Ectodermal cell (in vitro differentiated cells): ENCODE measurements at regions not wholly inside any gene's neighbourhood (a gene's known extent, or its start where the extent isn't known, plus 50 kb on each side); places are given as distances from the start of the nearest gene placed in this dataset.
"Not testable (repeated sequence)": the region's sequence is repeated elsewhere in the genome, so short reads cannot be mapped to it uniquely, and the experiment has no call there.

Experiments used
- H3K27ac ChIP-seq: 2 replicates; pipeline ENCODE4 v1.7.0; 2013; ENCODE audit warnings: mild to moderate bottlenecking, low read depth, low read length; ENCODE audit not compliant: insufficient read depth, poor library complexity, severe bottlenecking
- H3K27me3 ChIP-seq: 2 replicates; pipeline ENCODE4 v1.7.0; 2013; ENCODE audit warnings: mild to moderate bottlenecking, low read length; ENCODE audit not compliant: insufficient read depth, control insufficient read depth, poor library complexity, severe bottlenecking
- H3K36me3 ChIP-seq: one replicate; pipeline ENCODE4 v1.7.0; 2013; ENCODE audit warnings: low read length; ENCODE audit not compliant: control insufficient read depth, insufficient read depth
- H3K4me1 ChIP-seq: one replicate; pipeline ENCODE4 v1.7.0; 2013; ENCODE audit warnings: low read length; ENCODE audit not compliant: control insufficient read depth, insufficient read depth
- H3K4me3 ChIP-seq: 2 replicates; pipeline ENCODE4 v1.7.0; 2013; ENCODE audit warnings: low read depth, low read length, control low read depth; ENCODE audit not compliant: insufficient read depth
- H3K9me3 ChIP-seq: 2 replicates; pipeline ENCODE4 v1.7.0; 2013; ENCODE audit warnings: mild to moderate bottlenecking, low read length, moderate library complexity; ENCODE audit not compliant: control insufficient read depth
- WGBS, 2 experiments: methylation state at CpG; one replicate each; pipeline ENCODE4 v1.1.7; 2013; ENCODE audit warnings: missing lambda C conversion rate in 2 of 2; 5-methylcytosine and 5-hydroxymethylcytosine counted together

- H3K27ac ChIP-seq, H3K36me3 ChIP-seq, H3K9me3 ChIP-seq, H3K27me3 ChIP-seq, H3K4me1 ChIP-seq, H3K4me3 ChIP-seq: not testable (repeated sequence)
- 62 to 96% methylated on average over 2 of the region's 4 CpGs for WGBS, 2 experiments
Observed at GRCh38 chr2:90097617-90098016, 1406.1 kb downstream of the RPIA start.

GRCh38 chr2:90105142-90105541 is 1413.7 kb downstream of the RPIA start:
- H3K4me3 ChIP-seq, H3K27me3 ChIP-seq, H3K4me1 ChIP-seq, H3K36me3 ChIP-seq, H3K9me3 ChIP-seq, H3K27ac ChIP-seq: not testable (repeated sequence)
- WGBS, 2 experiments: 3 to 7% methylated on average over 2 of the region's 4 CpGs

- H3K4me1 ChIP-seq, H3K36me3 ChIP-seq, H3K27ac ChIP-seq, H3K9me3 ChIP-seq, H3K27me3 ChIP-seq, H3K4me3 ChIP-seq: not testable (repeated sequence)
- 80 to 87% methylated on average over 4 of the region's 4 CpGs for WGBS, 2 experiments
Observed at GRCh38 chr2:90123409-90123808, 1431.9 kb downstream of the RPIA start.

GRCh38 chr2:90139046-90139445 is 1447.6 kb downstream of the RPIA start:
- H3K4me1 ChIP-seq, H3K27ac ChIP-seq: not testable (repeated sequence)
- no CpG with 5 or more reads among the region's 1 CpG for WGBS, 2 experiments

GRCh38 chr2:90141558-90141957 is 1450.1 kb downstream of the RPIA start:
- WGBS, 2 experiments: 77 to 80% methylated on average over 3 of the region's 5 CpGs
- not testable (repeated sequence) for H3K27ac ChIP-seq, H3K36me3 ChIP-seq, H3K4me3 ChIP-seq, H3K27me3 ChIP-seq, H3K9me3 ChIP-seq, H3K4me1 ChIP-seq

More at GRCh38 chr2:90139046-90139445, 1447.6 kb downstream of the RPIA start:
- H3K9me3 ChIP-seq, H3K36me3 ChIP-seq, H3K27me3 ChIP-seq, H3K4me3 ChIP-seq: not testable (repeated sequence)

GRCh38 chr2:90151805-90152204 is 1460.3 kb downstream of the RPIA start:
- not testable (repeated sequence) for H3K27ac ChIP-seq, H3K9me3 ChIP-seq, H3K36me3 ChIP-seq, H3K4me3 ChIP-seq, H3K27me3 ChIP-seq, H3K4me1 ChIP-seq

- not testable (repeated sequence) for H3K4me1 ChIP-seq, H3K9me3 ChIP-seq, H3K27me3 ChIP-seq, H3K36me3 ChIP-seq, H3K27ac ChIP-seq, H3K4me3 ChIP-seq
- 71% methylated on average over 1 of the region's 1 CpG; no CpG with 5 or more reads in 1 of the 2 experiments for WGBS, 2 experiments
Observed at GRCh38 chr2:90170978-90171377, 1479.5 kb downstream of the RPIA start.

GRCh38 chr2:90173081-90173480 is 1481.6 kb downstream of the RPIA start:
- WGBS, 2 experiments: 50 to 80% methylated on average over 1 of the region's 2 CpGs
- not testable (repeated sequence) for H3K4me1 ChIP-seq, H3K9me3 ChIP-seq, H3K36me3 ChIP-seq, H3K4me3 ChIP-seq, H3K27me3 ChIP-seq, H3K27ac ChIP-seq

GRCh38 chr2:90179591-90179990 is 1488.1 kb downstream of the RPIA start:
- no CpG with 5 or more reads among the region's 3 CpGs for WGBS, 2 experiments
- not testable (repeated sequence) for H3K27me3 ChIP-seq, H3K27ac ChIP-seq, H3K4me1 ChIP-seq, H3K36me3 ChIP-seq, H3K9me3 ChIP-seq, H3K4me3 ChIP-seq

GRCh38 chr2:90207454-90208058 is 1516.1 kb downstream of the RPIA start:
- no peaks in the 10 kb centered on the region for H3K9me3 ChIP-seq
- no peaks in the 10 kb centered on the region for H3K36me3 ChIP-seq
- 52 to 55% methylated on average over 1 of the region's 1 CpG for WGBS, 2 experiments
- no peaks in the 10 kb centered on the region for H3K4me1 ChIP-seq
- no peak overlapping the region for H3K27ac ChIP-seq
- H3K27me3 ChIP-seq: no peaks in the 10 kb centered on the region
- no peak overlapping the region for H3K4me3 ChIP-seq

GRCh38 chr2:90209009-90209408 is 1517.5 kb downstream of the RPIA start:
- Histone ChIP-seq H3K4me1 (no peaks in the 10 kb centered on the region), H3K27me3 (no peaks in the 10 kb centered on the region), H3K4me3 (no peak overlapping the region), H3K36me3 (no peaks in the 10 kb centered on the region), H3K27ac (no peak overlapping the region), H3K9me3 (no peaks in the 10 kb centered on the region)
- WGBS, 2 experiments: 89 to 92% methylated on average over 5 of the region's 5 CpGs
